Lung (tissue), 11 donors: ENCODE measurements at regions not wholly inside any gene's neighbourhood (a gene's known extent, or its start where the extent isn't known, plus 50 kb on each side); places are given as distances from the start of the nearest gene placed in this dataset.

ENCODE experiments used
- ATAC-seq: fragments of 200-7000 bp; cut with Tn5 transposase; one replicate; pipeline ENCODE4 v1.9.1; 2020; ENCODE audit warnings: moderate number of reproducible peaks; ENCODE audit not compliant: insufficient read depth, low FRiP score
- DNase-seq, 3 donors: peaks; one replicate each; pipeline ENCODE4 v3.0.0-alpha.2; 2013 to 2017
- H3K27ac ChIP-seq, 2 donors: one replicate each; pipeline ENCODE4 v1.5.1; 2013; ENCODE audit warnings: mild to moderate bottlenecking in 2 of 2, moderate library complexity in 2 of 2, control low read depth in 1 of 2, inconsistent platforms in 1 of 2, low read depth in 1 of 2, low read length in 1 of 2
- H3K27me3 ChIP-seq, 3 donors: one replicate each; pipeline ENCODE4 v1.5.1; 2013; ENCODE audit warnings: low read length in 2 of 3; ENCODE audit not compliant: control insufficient read depth in 3 of 3, insufficient read depth in 3 of 3
- H3K36me3 ChIP-seq, 4 donors: one replicate each; pipeline ENCODE4 v1.5.1; 2013; ENCODE audit warnings: low read length in 4 of 4, mild to moderate bottlenecking in 1 of 4, moderate library complexity in 1 of 4; ENCODE audit not compliant: control insufficient read depth in 4 of 4, insufficient read depth in 4 of 4
- H3K4me1 ChIP-seq, 5 donors: one replicate each; pipeline ENCODE4 v1.5.1; 2013; ENCODE audit warnings: low read length in 5 of 5, mild to moderate bottlenecking in 2 of 5, moderate library complexity in 1 of 5; ENCODE audit not compliant: control insufficient read depth in 5 of 5, insufficient read depth in 5 of 5
- H3K4me3 ChIP-seq: one replicate; pipeline ENCODE4 v1.5.1; 2013; ENCODE audit warnings: mild to moderate bottlenecking, control low read depth, moderate library complexity
- H3K9ac ChIP-seq, 2 donors: one replicate each; pipeline ENCODE4 v1.5.1; 2013; ENCODE audit warnings: low read length in 2 of 2, control low read depth in 1 of 2; ENCODE audit not compliant: insufficient read depth in 1 of 2
- H3K9me3 ChIP-seq, 4 donors: one replicate each; pipeline ENCODE4 v1.5.1; 2013; ENCODE audit warnings: low read length in 3 of 4, mild to moderate bottlenecking in 1 of 4, moderate library complexity in 1 of 4; ENCODE audit not compliant: control insufficient read depth in 4 of 4, insufficient read depth in 3 of 4
- WGBS, 2 donors: extraction: QIAGEN DNeasy Blood & Tissue Kit; methylation state at CpG; one replicate each; pipeline ENCODE4 v1.1.7; 2013; 5-methylcytosine and 5-hydroxymethylcytosine counted together
- TF ChIP-seq, protein P1 (sequence below): IDR thresholded peaks from 2 replicates; pipeline ENCODE4 v1.5.1; 2012; ENCODE audit warnings: mild to moderate bottlenecking; ENCODE audit errors: control extremely low read depth, extremely low read depth
- donor health status: control.
- donor health status: control.
- donor health status: Bipolar disorder and iron deficiency.
- donor health status: healthy.
- donor health status: DM: yes; HTN: yes; CAD: no.

- Histone ChIP-seq H3K9me3 (no peaks in the 10 kb centered on the region), H3K4me3 (no peak overlapping the region), H3K27me3 (no peaks in the 10 kb centered on the region), H3K36me3 (no peaks in the 10 kb centered on the region), H3K27ac (no peak overlapping the region), H3K4me1 (no peaks in the 10 kb centered on the region), H3K9ac (no peak overlapping the region)
- TF ChIP-seq, protein P1, sequence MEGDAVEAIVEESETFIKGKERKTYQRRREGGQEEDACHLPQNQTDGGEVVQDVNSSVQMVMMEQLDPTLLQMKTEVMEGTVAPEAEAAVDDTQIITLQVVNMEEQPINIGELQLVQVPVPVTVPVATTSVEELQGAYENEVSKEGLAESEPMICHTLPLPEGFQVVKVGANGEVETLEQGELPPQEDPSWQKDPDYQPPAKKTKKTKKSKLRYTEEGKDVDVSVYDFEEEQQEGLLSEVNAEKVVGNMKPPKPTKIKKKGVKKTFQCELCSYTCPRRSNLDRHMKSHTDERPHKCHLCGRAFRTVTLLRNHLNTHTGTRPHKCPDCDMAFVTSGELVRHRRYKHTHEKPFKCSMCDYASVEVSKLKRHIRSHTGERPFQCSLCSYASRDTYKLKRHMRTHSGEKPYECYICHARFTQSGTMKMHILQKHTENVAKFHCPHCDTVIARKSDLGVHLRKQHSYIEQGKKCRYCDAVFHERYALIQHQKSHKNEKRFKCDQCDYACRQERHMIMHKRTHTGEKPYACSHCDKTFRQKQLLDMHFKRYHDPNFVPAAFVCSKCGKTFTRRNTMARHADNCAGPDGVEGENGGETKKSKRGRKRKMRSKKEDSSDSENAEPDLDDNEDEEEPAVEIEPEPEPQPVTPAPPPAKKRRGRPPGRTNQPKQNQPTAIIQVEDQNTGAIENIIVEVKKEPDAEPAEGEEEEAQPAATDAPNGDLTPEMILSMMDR, result no peak
- WGBS, 2 donors, result 85 to 93% methylated on average over 5 of the region's 5 CpGs
- DNase-seq (no peak), ATAC-seq (no peak)
Observed at GRCh38 chr6:72476051-72476450, 145.8 kb upstream of the KCNQ5 start.

DNA sequence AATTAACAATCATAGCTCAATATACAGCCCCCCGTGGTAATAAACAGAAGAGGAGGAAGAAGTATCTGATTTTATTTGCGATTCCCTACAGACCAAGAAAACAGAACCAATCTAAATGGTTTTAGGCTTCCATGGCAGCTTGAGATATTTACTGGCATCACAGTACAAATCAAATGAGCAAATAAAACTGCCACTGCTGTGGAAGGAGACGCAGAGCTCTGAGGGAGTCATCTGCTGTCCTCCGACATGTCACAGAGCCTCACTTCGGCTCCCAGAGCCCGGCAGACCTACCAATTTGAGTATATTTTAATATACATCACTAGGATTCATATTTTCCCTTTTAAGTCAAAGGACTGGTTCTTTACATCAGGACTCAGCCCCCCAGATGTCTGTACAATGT lies 145.2 kb upstream of the KCNQ5 start:
- TF ChIP-seq, protein P1, result no peak
- Histone ChIP-seq H3K9ac (no peak overlapping the region), H3K4me1 (no peaks in the 10 kb centered on the region), H3K27me3 (no peaks in the 10 kb centered on the region), H3K36me3 (no peaks in the 10 kb centered on the region), H3K9me3 (no peaks in the 10 kb centered on the region), H3K27ac (no peak overlapping the region), H3K4me3 (no peak overlapping the region)
- DNase-seq (no peak), ATAC-seq (no peak)
- WGBS, 2 donors, result 81 to 87% methylated on average over 6 of the region's 6 CpGs

DNA sequence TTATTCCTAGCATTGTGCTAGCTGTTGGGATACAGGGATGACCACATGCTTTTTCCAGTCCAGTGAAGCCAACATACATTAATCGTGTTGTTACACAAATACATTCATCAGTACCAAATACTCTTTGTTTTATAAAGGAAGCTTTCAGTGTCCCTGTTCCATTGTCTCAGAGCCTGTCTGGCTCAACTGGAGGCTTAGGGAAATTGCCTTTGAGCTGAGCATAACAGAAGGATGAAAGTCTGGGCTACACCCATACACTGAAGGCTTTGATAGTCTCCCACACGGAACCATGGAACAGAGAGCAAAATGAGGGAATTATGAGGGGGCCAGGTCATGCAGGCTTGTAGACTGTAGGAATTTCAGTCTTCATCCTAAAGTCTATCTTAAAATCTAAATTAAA lies 126.4 kb upstream of the KCNQ5 start:
- DNase-seq, result no peak
- Histone ChIP-seq H3K4me3 (no peak overlapping the region), H3K9me3 (peaks cover 0 to 3% (median 0%) of the 10 kb centered on the region in 4 donors), H3K36me3 (no peaks in the 10 kb centered on the region), H3K27ac (no peak overlapping the region), H3K27me3 (no peaks in the 10 kb centered on the region), H3K4me1 (no peaks in the 10 kb centered on the region), H3K9ac (no peak overlapping the region)
- WGBS, 2 donors, result 74 to 82% methylated on average over 2 of the region's 2 CpGs
- TF ChIP-seq, protein P1, result no peak
- ATAC-seq, result no peak

GRCh38 chr6:72497186-72497585 lies 124.7 kb upstream of the KCNQ5 start:
- DNase-seq (no peak), ATAC-seq (no peak)
- TF ChIP-seq, protein P1, result no peak
- no peaks in the 10 kb centered on the region for H3K36me3 ChIP-seq
- no peaks in the 10 kb centered on the region for H3K4me1 ChIP-seq
- no peaks in the 10 kb centered on the region for H3K27me3 ChIP-seq
- peaks cover 0 to 6% (median 1%) of the 10 kb centered on the region in 4 donors for H3K9me3 ChIP-seq
- no peak overlapping the region for H3K27ac ChIP-seq
- no peak overlapping the region for H3K4me3 ChIP-seq
- WGBS, 2 donors, result 57 to 77% methylated on average over 3 of the region's 3 CpGs
- no peak overlapping the region for H3K9ac ChIP-seq
